Upper lobe of right lung (tissue), 1 donor: ENCODE measurements at regions not wholly inside any gene's neighbourhood (a gene's known extent, or its start where the extent isn't known, plus 50 kb on each side); places are given as distances from the start of the nearest gene placed in this dataset.

Experiments
- ATAC-seq: fragments of 200-7000 bp; cut with Tn5 transposase; one replicate; pipeline ENCODE4 v1.9.1; 2020; ENCODE audit warnings: mild to moderate bottlenecking, moderate library complexity
- DNase-seq: peaks from one replicate; pipeline ENCODE4 v3.0.0-alpha.2; 2020
- H3K27ac ChIP-seq: fragments of 200-600 bp; one replicate; pipeline ENCODE4 v1.8.0; 2022
- H3K27me3 ChIP-seq: fragments of 200-600 bp; one replicate; pipeline ENCODE4 v1.8.0; 2022; ENCODE audit warnings: mild to moderate bottlenecking
- H3K36me3 ChIP-seq: fragments of 200-600 bp; one replicate; pipeline ENCODE4 v1.8.0; 2022
- H3K4me1 ChIP-seq: fragments of 200-600 bp; one replicate; pipeline ENCODE4 v1.8.0; 2022
- H3K4me3 ChIP-seq: fragments of 200-600 bp; one replicate; pipeline ENCODE4 v1.8.0; 2022; ENCODE audit warnings: mild to moderate bottlenecking
- H3K9me3 ChIP-seq: fragments of 200-600 bp; one replicate; pipeline ENCODE4 v1.8.0; 2022
- intact Hi-C: fragments of 100-400 bp; cut with DNase I; formaldehyde crosslinking; loops from one replicate; pipeline ENCODE4 v1.11.0; 2022
- TF ChIP-seq, protein P1 (sequence below): fragments of 200-600 bp; IDR thresholded peaks from one replicate; pipeline ENCODE4 v1.8.0; 2022; ENCODE audit warnings: antibody characterized with exemption
- donor health status: DM: no; HTN: yes; CAD: no; lungs with severe emphysema.

DNA sequence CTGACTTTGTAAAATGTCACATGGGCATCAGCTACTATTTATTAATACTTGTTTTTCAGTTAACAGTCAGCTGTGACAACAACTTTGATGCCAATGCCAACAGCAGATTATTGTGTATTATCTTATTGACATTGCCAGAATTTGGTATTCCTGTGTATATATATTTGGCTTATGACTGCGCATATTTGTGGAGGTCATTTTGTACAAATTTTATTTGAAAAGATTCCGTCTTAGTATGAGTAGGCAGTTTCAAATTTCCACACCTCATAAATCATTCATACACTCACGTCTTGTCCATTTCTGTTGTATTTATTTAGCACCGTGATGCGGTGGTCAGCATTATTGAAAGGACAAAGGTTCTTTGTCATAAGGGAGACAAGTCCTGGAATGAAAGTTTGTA lies 558.2 kb upstream of the NDST4 start:
- ATAC-seq (no peak), DNase-seq (no peak)
- Histone ChIP-seq H3K9me3 (no peaks in the 10 kb centered on the region), H3K27ac (no peak overlapping the region), H3K4me1 (no peaks in the 10 kb centered on the region), H3K36me3 (no peaks in the 10 kb centered on the region), H3K27me3 (no peaks in the 10 kb centered on the region), H3K4me3 (no peak overlapping the region)
- intact Hi-C loops: no loop called here
- TF ChIP-seq, protein P1, sequence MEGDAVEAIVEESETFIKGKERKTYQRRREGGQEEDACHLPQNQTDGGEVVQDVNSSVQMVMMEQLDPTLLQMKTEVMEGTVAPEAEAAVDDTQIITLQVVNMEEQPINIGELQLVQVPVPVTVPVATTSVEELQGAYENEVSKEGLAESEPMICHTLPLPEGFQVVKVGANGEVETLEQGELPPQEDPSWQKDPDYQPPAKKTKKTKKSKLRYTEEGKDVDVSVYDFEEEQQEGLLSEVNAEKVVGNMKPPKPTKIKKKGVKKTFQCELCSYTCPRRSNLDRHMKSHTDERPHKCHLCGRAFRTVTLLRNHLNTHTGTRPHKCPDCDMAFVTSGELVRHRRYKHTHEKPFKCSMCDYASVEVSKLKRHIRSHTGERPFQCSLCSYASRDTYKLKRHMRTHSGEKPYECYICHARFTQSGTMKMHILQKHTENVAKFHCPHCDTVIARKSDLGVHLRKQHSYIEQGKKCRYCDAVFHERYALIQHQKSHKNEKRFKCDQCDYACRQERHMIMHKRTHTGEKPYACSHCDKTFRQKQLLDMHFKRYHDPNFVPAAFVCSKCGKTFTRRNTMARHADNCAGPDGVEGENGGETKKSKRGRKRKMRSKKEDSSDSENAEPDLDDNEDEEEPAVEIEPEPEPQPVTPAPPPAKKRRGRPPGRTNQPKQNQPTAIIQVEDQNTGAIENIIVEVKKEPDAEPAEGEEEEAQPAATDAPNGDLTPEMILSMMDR: no peak

DNA sequence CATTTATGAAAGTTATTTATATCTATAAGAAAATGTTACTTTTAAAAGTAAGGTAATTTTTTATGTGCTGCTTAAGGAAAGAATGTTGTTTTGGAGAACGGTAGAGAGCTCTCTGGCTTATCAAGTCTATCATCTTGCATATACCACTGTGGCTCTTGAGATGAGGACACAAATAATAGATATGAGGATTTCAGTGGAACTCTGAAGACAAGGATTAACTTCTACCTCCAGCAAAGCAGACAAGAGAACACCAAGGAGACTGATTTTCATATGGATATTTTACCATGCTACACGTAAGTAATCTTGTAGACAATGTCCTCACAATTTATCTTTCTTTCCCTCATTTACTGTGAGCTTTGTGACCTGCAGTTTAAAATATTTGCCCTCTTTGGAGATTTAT lies 557.5 kb upstream of the NDST4 start:
- H3K9me3 ChIP-seq: no peaks in the 10 kb centered on the region
- TF ChIP-seq, protein P1: no peak
- no peaks in the 10 kb centered on the region for H3K27me3 ChIP-seq
- DNase-seq: no peak
- intact Hi-C loops: no loop called here
- no peak overlapping the region for H3K27ac ChIP-seq
- no peaks in the 10 kb centered on the region for H3K36me3 ChIP-seq
- no peaks in the 10 kb centered on the region for H3K4me1 ChIP-seq
- H3K4me3 ChIP-seq: no peak overlapping the region
- no peak for ATAC-seq

DNA sequence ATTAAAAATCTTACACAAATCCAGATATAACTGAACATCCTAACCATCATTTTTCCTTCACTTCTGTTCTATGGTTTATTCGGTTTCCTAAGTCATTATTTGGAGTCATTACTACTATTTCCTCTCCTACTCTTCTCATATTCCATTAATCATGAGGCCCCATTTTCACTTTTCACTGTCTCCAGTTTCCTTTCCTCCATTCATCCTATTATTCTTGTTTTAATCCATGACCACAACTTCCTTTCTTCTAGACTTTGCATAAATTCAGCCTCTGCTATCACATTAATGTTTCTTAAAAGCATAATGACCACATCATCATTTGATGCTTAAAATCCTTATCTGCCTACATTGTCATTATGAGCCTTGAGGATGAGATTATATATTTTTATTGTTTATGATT lies 555.0 kb upstream of the NDST4 start:
- TF ChIP-seq, protein P1: no peak
- no peaks in the 10 kb centered on the region for H3K9me3 ChIP-seq
- no peak for DNase-seq
- H3K4me3 ChIP-seq: no peak overlapping the region
- intact Hi-C loops: no loop called here
- H3K36me3 ChIP-seq: no peaks in the 10 kb centered on the region
- H3K4me1 ChIP-seq: no peaks in the 10 kb centered on the region
- no peak overlapping the region for H3K27ac ChIP-seq
- ATAC-seq: no peak
- H3K27me3 ChIP-seq: no peaks in the 10 kb centered on the region

DNA sequence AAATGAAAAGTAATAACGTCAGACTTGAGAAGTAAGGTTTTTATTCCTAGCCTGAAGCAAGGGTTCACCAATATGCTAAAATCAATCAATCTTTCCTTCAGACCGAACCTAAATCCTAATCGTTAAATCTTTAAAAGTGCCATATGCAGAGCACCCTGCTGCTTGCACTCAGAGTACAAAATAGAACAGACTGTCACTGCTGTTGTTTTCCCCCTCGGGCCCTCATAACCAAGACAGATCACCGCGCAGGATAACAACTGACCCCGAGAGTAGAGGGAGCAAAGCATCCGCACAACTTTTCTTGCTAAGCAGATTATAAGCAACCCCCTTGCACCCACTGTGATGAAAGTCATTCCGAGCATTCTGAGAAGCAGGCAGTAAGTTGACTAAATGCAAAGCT lies 550.9 kb upstream of the NDST4 start:
- no peak overlapping the region for H3K27ac ChIP-seq
- ATAC-seq: no peak
- H3K4me3 ChIP-seq: no peak overlapping the region
- H3K4me1 ChIP-seq: no peaks in the 10 kb centered on the region
- DNase-seq: no peak
- TF ChIP-seq, protein P1: no peak
- intact Hi-C loops: no loop called here
- H3K9me3 ChIP-seq: no peaks in the 10 kb centered on the region
- H3K36me3 ChIP-seq: no peaks in the 10 kb centered on the region
- H3K27me3 ChIP-seq: no peaks in the 10 kb centered on the region

DNA sequence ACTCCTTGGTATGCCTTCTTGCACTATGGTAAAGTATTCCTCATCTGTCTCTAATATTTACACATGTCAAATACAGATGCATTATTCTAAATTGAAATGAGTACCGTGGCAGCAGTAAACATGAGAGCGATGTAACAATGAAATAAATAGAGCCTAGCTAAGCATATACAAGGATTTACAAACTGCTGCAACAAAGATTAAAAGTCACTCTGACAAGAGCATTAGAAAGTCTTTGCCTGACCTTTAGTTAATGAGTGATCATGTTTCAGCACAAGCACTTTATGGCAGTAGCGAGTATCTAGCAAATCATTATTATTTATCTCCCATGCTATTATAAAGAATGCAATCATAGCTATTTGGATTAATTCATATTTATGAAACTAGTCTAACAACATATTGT lies 547.0 kb upstream of the NDST4 start:
- H3K9me3 ChIP-seq: no peaks in the 10 kb centered on the region
- H3K36me3 ChIP-seq: no peaks in the 10 kb centered on the region
- H3K27ac ChIP-seq: no peak overlapping the region
- H3K4me3 ChIP-seq: no peak overlapping the region
- ATAC-seq (no peak), DNase-seq (no peak)
- no peaks in the 10 kb centered on the region for H3K27me3 ChIP-seq
- TF ChIP-seq, protein P1: no peak
- intact Hi-C loops: no loop called here
- no peaks in the 10 kb centered on the region for H3K4me1 ChIP-seq

DNA sequence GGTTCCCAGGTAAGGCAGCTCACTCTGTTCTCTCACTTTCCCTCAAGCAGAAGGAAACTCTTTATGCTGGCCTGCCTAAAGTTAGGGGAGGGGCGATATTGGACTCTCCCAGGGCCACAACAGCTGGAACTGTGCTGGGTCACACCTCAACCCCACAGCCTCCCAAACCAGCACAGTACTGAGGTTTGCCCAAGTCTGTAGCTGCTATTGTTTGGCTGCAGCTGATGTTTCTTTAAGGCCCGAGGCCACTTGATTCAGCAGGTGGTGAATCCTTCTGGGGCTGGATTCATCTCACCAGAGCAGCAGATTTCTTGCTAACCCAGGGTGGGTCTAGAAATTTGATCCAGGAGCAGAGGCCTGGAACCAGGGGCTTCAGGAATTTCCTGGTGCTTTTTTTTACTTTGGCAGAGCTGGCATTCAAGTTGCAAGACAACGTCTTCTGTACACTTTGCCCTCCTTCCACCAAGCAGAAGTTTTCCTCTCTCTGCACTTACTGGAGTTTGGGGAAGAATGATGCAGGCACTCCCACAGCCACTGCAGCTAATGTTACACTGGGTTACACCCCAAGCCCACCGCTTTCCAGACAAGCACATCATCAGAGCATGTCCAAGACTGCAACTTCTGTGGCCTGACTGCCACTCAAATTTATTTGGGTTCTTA lies 544.7 kb upstream of the NDST4 start:
- intact Hi-C loops: no loop called here
- TF ChIP-seq, protein P1: no peak
- Histone ChIP-seq H3K27me3 (no peaks in the 10 kb centered on the region), H3K4me3 (no peak overlapping the region), H3K27ac (no peak overlapping the region), H3K36me3 (no peaks in the 10 kb centered on the region), H3K9me3 (no peaks in the 10 kb centered on the region), H3K4me1 (no peaks in the 10 kb centered on the region)
- DNase-seq (no peak), ATAC-seq (no peak)
